SK-N-SH (cell line): ENCODE measurements at regions not wholly inside any gene's neighbourhood (a gene's known extent, or its start where the extent isn't known, plus 50 kb on each side); places are given as distances from the start of the nearest gene placed in this dataset.

Experiments
- CTCF ChIA-PET: fragments of 300-600, 350-600 bp; formaldehyde crosslinking; extraction: SDS; loops from one replicate; lab custom pipeline; 2021; lab: Yijun Ruan, JAX
- POLR2A ChIA-PET: fragments of 350-600 bp; sonication (Branson Sonifier 250); formaldehyde crosslinking; extraction: SDS; loops from one replicate; lab custom pipeline; 2020; ENCODE audit warnings: antibody characterized with exemption, inconsistent platforms; lab: Yijun Ruan, JAX
- DNase-seq: peaks from one replicate; pipeline ENCODE4 v3.0.0; 2012
- H2AFZ ChIP-seq: fragments of 200-600 bp; sonication (generic); 2 replicates; pipeline ENCODE4 v1.8.1; 2016; ENCODE audit warnings: antibody characterized with exemption, mild to moderate bottlenecking, low read depth
- H3F3A ChIP-seq: fragments of 200-600 bp; sonication (generic); replicated peaks from 2 replicates; pipeline ENCODE3; 2016; ENCODE audit warnings: antibody characterized with exemption, mild to moderate bottlenecking; ENCODE audit not compliant: insufficient read depth
- H3K27ac ChIP-seq, 2 experiments: fragments of 200-500 bp in 1 of 2; fragments of 200-600 bp in 1 of 2; sonication (Bioruptor generic) in 1 of 2; sonication (generic), shearing (Covaris generic) in 1 of 2; 2 replicates each; pipeline versions ENCODE4 v1.5.1 to v1.6.1; 2014 to 2016; ENCODE audit warnings: low read depth in 2 of 2, inconsistent platforms in 1 of 2, low read length in 1 of 2, mild to moderate bottlenecking in 1 of 2, mixed read lengths in 1 of 2
- H3K27me3 ChIP-seq: fragments of 200-600 bp; sonication (generic), shearing (Covaris generic); 2 replicates; pipeline ENCODE4 v1.6.1; 2016; ENCODE audit warnings: mixed run types; ENCODE audit not compliant: insufficient read depth
- H3K36me3 ChIP-seq, 2 experiments: fragments of 200-500 bp in 1 of 2; fragments of 200-600 bp in 1 of 2; sonication (Bioruptor generic) in 1 of 2; sonication (generic) in 1 of 2; replicated peaks in 1 of 2; 2 replicates each; pipeline versions ENCODE3 to v1.5.1; 2014 to 2016; ENCODE audit warnings: low read length in 1 of 2, mild to moderate bottlenecking in 1 of 2; ENCODE audit not compliant: insufficient read depth in 2 of 2, control insufficient read depth in 1 of 2
- H3K4me1 ChIP-seq, 2 experiments: fragments of 200-500 bp in 1 of 2; fragments of 200-600 bp in 1 of 2; sonication (Bioruptor generic) in 1 of 2; sonication (generic), shearing (Covaris generic) in 1 of 2; 2 replicates each; pipeline versions ENCODE4 v1.5.1 to v1.6.1; 2014 to 2016; ENCODE audit warnings: low read depth in 1 of 2, low read length in 1 of 2, mixed run types in 1 of 2; ENCODE audit not compliant: insufficient read depth in 2 of 2, control insufficient read depth in 1 of 2
- H3K4me2 ChIP-seq: fragments of 200-600 bp; sonication (generic), shearing (Covaris generic); 2 replicates; pipeline ENCODE4 v1.6.1; 2017; ENCODE audit warnings: mixed run types
- H3K4me3 ChIP-seq, 2 experiments: fragments of 200-500 bp in 1 of 2; fragments of 200-600 bp in 1 of 2; sonication (Bioruptor generic) in 1 of 2; sonication (generic), shearing (Covaris generic) in 1 of 2; 2 replicates each; pipeline versions ENCODE4 v1.5.1 to v1.8.1; 2014 to 2016; ENCODE audit warnings: low read depth in 2 of 2, inconsistent platforms in 1 of 2, low read length in 1 of 2, mild to moderate bottlenecking in 1 of 2, mixed read lengths in 1 of 2, moderate library complexity in 1 of 2
- H3K79me2 ChIP-seq: fragments of 200-600 bp; sonication (generic); 2 replicates; pipeline ENCODE4 v1.8.1; 2017; ENCODE audit warnings: mild to moderate bottlenecking; ENCODE audit not compliant: insufficient read depth
- H3K9ac ChIP-seq: fragments of 200-600 bp; sonication (generic); 2 replicates; pipeline ENCODE4 v1.6.1; 2017; ENCODE audit warnings: mixed run types
- H3K9me2 ChIP-seq: fragments of 200-600 bp; sonication (generic); 2 replicates; pipeline ENCODE4 v1.6.1; 2017; ENCODE audit warnings: mixed run types
- H3K9me3 ChIP-seq: fragments of 200-600 bp; sonication (generic); 2 replicates; pipeline ENCODE4 v1.6.1; 2017; ENCODE audit warnings: mixed run types, mild to moderate bottlenecking, moderate library complexity
- H4K20me1 ChIP-seq: fragments of 200-600 bp; sonication (generic); 2 replicates; pipeline ENCODE4 v1.6.1; 2017; ENCODE audit warnings: mild to moderate bottlenecking, mixed run types; ENCODE audit not compliant: insufficient read depth
- CTCF ChIP-seq: fragments of 200-600 bp; sonication (generic); IDR thresholded peaks from 2 replicates; pipeline ENCODE4 v1.6.1; 2017; ENCODE audit warnings: antibody characterized with exemption, mild to moderate bottlenecking, moderate library complexity
- EP300 ChIP-seq, 2 experiments: IDR thresholded peaks; 2 replicates each; pipeline versions ENCODE4 v1.4.0 to v1.6.1; 2012; ENCODE audit warnings: borderline replicate concordance in 1 of 2, low read depth in 1 of 2, low read length in 1 of 2
- FOSL2 ChIP-seq: IDR thresholded peaks from 2 replicates; pipeline ENCODE4 v1.4.0; 2012; ENCODE audit warnings: low read depth, mild to moderate bottlenecking, moderate library complexity, borderline replicate concordance
- FOXJ3 ChIP-seq: sonication (generic); formaldehyde crosslinking; IDR thresholded peaks from 2 replicates; pipeline ENCODE4 v1.5.1; 2020; ENCODE audit warnings: mild to moderate bottlenecking, missing genetic modification reagents
- JUND ChIP-seq: IDR thresholded peaks from 2 replicates; pipeline ENCODE4 v1.4.0; 2012
- MAX ChIP-seq: IDR thresholded peaks from 2 replicates; pipeline ENCODE4 v1.4.0; 2012; ENCODE audit warnings: low read depth
- MEF2A ChIP-seq: IDR thresholded peaks from 2 replicates; pipeline ENCODE4 v1.4.0; 2012; ENCODE audit warnings: low read depth, borderline replicate concordance
- NFIC ChIP-seq: IDR thresholded peaks from 2 replicates; pipeline ENCODE4 v1.4.0; 2012; ENCODE audit warnings: borderline replicate concordance
- NRF1 ChIP-seq: IDR thresholded peaks from 2 replicates; pipeline ENCODE4 v1.6.1; 2012; ENCODE audit warnings: low read depth, mild to moderate bottlenecking, low read length
- PBX3 ChIP-seq: IDR thresholded peaks from 2 replicates; pipeline ENCODE4; 2012
- POLR2AphosphoS5 ChIP-seq: IDR thresholded peaks from 2 replicates; pipeline ENCODE4 v1.6.1; 2012; ENCODE audit warnings: low read depth, low read length
- RCOR1 ChIP-seq: fragments of 150-350 bp; IDR thresholded peaks from 2 replicates; pipeline ENCODE4 v1.6.1; 2017; ENCODE audit warnings: antibody characterized with exemption, low read length
- REST ChIP-seq: IDR thresholded peaks from 2 replicates; pipeline ENCODE4 v1.6.1; 2012; ENCODE audit warnings: mild to moderate bottlenecking, low read depth, low read length, moderate library complexity
- RXRA ChIP-seq: IDR thresholded peaks from 2 replicates; pipeline ENCODE4 v1.4.0; 2012; ENCODE audit warnings: low read depth, mild to moderate bottlenecking, borderline replicate concordance
- TCF12 ChIP-seq: IDR thresholded peaks from 2 replicates; pipeline ENCODE4 v1.4.0; 2012
- TEAD4 ChIP-seq: IDR thresholded peaks from 2 replicates; pipeline ENCODE4 v1.4.0; 2012; ENCODE audit warnings: mild to moderate bottlenecking, borderline replicate concordance; ENCODE audit not compliant: insufficient read depth
- WGBS: methylation state at CpG from one replicate; pipeline ENCODE4 v1.1.6; 2017; ENCODE audit warnings: low lambda C conversion rate; 5-methylcytosine and 5-hydroxymethylcytosine counted together

GRCh38 chr1:87402241-87403002, 73.7 kb downstream of the LMO4 start:
- H3F3A ChIP-seq = peaks cover 16% of the 10 kb centered on the region
- H4K20me1 ChIP-seq = no peaks in the 10 kb centered on the region
- DNase-seq = no peak
- H3K27ac ChIP-seq = peak overlapping the region in 1 of 2 experiments; percentile 46; a peak in 2 of 4 replicates
- ChIA-PET POLR2A (no interaction called here), CTCF (interaction anchor here (1.2 kb wide), 1 partner anchor 76 kb away, joined by 3 read pairs; no protein-coding TSS in a partner anchor)
- H3K9me3 ChIP-seq = no peaks in the 10 kb centered on the region
- 69% methylated on average over 6 of the region's 6 CpGs for WGBS
- no peaks in the 10 kb centered on the region for H3K9me2 ChIP-seq
- no peaks in the 10 kb centered on the region for H3K36me3 ChIP-seq
- TF ChIP-seq TCF12 (peak; percentile 98), TEAD4 (peak; percentile 56; the same call in 1 of the 2 replicates), NRF1 (no peak), NFIC (peak; percentile 89), FOSL2 (peak; percentile 46; the same call in 1 of the 2 replicates), EP300 (IDR thresholded peaks at IDR 0.05; ENCODE audit: borderline replicate concordance in 1 of 2, low read depth in 1 of 2, low read length in 1 of 2) (peak in 1 of 2 experiments; percentile 75; a peak in 2 of 4 replicates), POLR2AphosphoS5 (peak; percentile 43; the same call in 1 of the 2 replicates), RXRA (peak; percentile 67; the same call in 1 of the 2 replicates), CTCF (no peak), FOXJ3 (CRISPR knock-in tag) (no peak), JUND (peak; percentile 62), REST (no peak), PBX3 (peak; percentile 68; the same call in 1 of the 2 replicates), MAX (peak; percentile 13; the same call in 1 of the 2 replicates), RCOR1 (no peak), MEF2A (no peak)
- H3K79me2 ChIP-seq = no peaks in the 10 kb centered on the region
- no peak overlapping the region; the same call in 1 of the 2 replicates for H3K4me2 ChIP-seq
- peaks cover 0 to 16% of the 10 kb centered on the region in 2 experiments; a peak in 3 of 4 replicates for H3K4me1 ChIP-seq
- no peak overlapping the region; a peak in 1 of 4 replicates for H3K4me3 ChIP-seq
- H2AFZ ChIP-seq = no peak overlapping the region; the same call in 1 of the 2 replicates
- no peak overlapping the region for H3K9ac ChIP-seq
- H3K27me3 ChIP-seq = no peaks in the 10 kb centered on the region
